NK-92 treated with Interleukin-12 subunit alpha and Interleukin-12 subunit beta, amount 100 ng/mL, for 24 hours (cell line): ENCODE measurements at regions not wholly inside any gene's neighbourhood (a gene's known extent, or its start where the extent isn't known, plus 50 kb on each side); places are given as distances from the start of the nearest gene placed in this dataset.

ENCODE experiments used
- DNase-seq: peaks from one replicate; lab custom pipeline; 2025; lab: John Stamatoyannopoulos, UW

DNA sequence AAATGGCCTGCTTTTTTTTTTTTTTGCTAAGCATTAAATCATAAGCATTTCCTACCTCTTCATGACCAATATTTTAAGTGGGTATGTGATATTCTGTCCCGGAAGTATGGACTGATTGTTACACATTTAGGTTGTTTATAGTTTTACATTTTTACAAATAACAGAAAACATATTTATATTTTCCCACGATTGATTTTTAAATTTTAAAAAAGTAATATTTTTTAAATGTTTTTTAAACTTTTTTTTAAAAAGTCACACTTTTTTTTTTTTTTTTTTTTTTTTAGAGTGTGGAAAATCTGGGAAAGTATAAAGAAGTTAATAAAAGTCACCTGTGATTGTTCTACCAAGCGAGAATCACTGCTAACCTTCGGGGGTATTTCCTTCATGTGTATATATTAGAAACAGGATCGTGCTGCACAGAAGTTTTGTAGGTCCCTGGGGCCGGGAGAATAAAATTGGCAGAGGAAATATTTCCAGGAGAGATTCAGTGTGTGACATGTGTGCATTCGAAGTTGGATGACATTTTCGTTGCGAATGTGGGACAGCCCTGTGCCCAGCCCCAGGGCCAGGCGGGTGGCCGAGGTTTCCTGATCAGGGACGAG lies 173.1 kb downstream of the CDC5L start:
- no peak for DNase-seq

GRCh38 chr6:44561060-44561623 lies 173.6 kb downstream of the CDC5L start:
- no peak for DNase-seq

DNA sequence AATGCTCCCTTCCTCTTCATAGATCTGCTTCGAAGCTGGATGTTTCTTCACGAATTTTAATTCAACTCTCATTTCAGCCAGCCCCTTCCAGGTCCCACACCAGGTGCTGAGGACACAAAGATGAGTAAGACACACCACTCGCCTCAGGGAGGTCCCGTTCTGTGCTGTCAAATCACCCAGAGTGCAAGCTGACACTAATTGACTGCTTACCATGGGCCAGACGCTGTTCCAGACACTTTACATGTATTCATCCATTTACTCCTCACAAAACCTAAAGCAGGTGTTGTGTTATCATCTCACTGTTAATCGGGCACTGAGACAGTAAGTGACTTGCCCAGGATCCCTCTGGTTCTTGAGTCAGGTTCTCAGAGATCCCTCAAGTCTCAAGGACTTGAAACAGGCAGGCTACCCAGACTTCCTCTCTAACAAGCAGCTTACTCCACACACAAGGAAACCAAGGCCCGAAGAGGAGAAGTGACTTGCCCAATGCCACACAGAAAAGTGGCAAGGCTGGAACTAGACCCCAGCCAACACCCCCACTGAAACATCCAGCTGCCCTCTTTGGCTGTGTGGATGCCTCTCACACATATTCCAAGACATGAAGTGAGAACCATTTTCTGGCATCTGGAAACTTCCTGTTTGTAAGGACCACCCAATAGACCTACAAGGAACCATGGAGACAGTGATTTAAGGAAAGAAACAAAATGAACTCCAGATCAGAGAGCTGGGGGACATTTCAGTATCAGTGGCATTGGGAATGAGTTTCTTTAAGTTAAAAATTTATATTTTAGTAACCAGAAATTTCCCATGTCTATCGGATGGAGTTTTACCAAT lies 174.5 kb downstream of the CDC5L start:
- DNase-seq, result no peak

- DNase-seq, result no peak
These were observed 175.9 kb downstream of the CDC5L start for GRCh38 chr6:44563397-44563796.

DNA sequence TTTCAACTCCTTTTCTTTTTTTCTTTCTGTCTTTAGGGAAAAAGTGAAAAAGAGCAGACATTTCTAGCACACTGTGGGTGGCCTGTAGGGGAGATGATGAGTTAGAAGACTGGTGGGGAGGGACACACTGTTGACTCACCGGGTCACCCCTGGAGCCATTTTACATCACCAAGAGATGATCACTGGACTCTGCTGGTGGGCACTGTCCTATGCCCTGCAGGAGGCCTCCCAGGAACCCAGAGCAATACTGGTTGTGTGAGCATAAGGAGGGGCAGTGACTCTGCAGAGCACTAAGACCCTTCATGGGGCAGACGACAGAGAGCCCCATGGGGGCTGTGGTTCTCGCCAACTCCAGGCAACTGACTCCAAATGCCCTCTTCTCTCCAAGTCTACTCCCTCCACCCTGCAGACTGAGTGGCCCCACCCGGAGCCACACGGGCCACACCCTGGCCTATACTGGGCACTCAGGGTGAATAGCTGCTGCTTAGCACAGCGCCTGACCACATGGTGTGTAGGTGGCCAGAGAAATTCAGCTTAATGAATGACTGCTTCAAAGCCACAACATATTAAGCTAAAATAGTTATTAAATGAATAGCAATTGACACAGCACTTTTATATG lies 177.5 kb downstream of the CDC5L start:
- DNase-seq, result no peak

- no peak for DNase-seq
These were observed 179.9 kb downstream of the CDC5L start for GRCh38 chr6:44567406-44567805.

GRCh38 chr6:44569131-44569530 lies 181.6 kb downstream of the CDC5L start:
- DNase-seq, result no peak

GRCh38 chr6:44569931-44570385 lies 182.5 kb downstream of the CDC5L start:
- DNase-seq, result no peak

DNA sequence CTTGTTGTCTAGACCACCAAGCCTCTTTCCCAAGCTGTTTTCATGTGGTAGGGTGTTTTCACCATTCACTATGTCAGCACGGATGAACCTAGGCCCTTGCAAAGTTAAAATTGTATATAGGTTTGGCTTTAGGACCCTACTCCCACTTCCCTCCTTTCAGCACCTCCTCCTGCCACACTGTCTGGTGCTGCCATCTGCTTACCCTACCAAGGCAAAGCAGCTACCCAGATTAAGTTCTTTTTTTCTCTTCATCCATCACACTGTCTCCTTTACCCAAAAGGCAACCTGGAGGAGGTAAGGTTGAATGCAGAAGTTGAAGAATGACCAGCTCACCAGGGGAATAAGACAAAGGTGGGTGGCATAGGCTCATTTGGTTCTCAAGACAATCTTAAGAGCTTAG lies 184.0 kb downstream of the CDC5L start:
- DNase-seq, result no peak

DNA sequence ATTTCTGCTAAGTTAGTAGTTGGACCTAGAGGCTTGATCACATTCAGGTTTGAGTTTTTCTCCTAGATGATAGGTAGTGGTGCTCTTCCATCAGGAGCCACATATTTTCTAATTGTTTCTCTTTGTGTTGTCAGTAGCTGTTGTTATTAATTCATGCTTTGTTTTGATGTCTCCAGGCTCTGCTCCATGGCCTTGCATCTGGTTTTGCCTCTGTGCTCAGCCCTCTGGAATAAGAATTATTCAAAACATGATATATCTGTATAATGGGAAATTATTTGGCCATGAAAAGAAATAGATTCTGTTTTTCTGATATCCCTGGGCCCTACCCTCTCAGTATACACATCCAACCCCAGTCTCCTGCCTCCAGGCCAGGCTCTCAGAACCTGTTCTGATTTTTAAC lies 184.8 kb downstream of the CDC5L start:
- DNase-seq, result no peak

DNA sequence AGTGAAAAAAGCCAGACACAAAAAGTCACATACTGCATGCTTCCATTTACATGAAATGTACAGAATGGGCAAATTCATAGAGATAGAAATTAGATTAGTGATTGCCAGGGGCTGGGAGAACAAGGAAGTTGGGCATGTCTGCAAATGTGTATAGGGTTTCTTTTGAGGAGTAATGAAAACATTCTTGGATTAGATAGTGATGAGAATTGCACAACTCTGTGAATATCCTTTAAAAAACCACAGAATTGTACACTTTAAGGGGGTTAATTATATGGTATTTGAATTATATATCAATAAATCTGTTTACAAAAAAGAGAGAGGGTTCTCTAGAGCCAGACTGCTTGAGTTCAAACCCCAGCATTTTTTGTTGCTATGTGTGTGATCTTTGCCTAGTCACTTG lies 188.1 kb downstream of the CDC5L start:
- no peak for DNase-seq

GRCh38 chr6:44576132-44576631 lies 188.7 kb downstream of the CDC5L start:
- no peak for DNase-seq

DNA sequence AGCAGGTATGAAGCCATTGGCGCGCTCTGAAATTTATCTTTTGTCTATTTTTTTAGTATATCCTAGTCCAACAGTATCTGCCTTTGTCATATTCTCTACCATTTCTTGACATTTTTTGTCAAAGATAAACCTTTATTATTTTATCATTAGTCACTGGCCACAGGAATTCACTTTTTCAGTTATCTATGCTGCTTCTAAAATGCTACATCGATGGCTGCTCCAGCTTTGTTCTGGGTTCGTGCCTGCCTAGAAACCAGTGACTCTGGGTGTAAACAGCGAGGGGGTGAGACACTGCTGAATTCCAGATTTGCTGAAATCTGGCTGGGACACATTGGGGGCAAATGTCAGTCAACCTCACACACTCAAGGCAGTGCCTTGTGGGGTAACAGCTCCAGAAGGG lies 193.4 kb downstream of the CDC5L start:
- DNase-seq, result no peak

DNA sequence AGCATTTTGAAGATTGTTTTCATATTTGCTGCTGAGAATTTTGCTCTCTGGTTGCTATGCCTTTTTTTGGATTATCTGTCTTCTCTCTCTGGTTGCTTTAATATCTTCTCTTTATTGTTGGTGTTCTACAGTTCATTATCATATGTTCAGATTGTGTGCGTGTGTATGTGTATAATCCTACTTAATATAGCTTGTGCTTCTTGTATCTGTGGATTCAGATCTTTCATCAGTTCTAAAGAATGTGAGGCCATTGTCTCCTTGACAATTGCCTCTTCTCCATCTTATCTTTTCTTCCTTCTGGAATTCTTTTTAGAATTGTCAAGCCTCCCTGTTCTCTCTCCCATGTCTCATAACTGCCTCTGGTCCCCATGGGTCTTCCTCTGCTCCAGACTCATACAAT lies 195.4 kb downstream of the CDC5L start:
- no peak for DNase-seq

GRCh38 chr6:44590471-44590870 lies 203.0 kb downstream of the CDC5L start:
- no peak for DNase-seq

DNA sequence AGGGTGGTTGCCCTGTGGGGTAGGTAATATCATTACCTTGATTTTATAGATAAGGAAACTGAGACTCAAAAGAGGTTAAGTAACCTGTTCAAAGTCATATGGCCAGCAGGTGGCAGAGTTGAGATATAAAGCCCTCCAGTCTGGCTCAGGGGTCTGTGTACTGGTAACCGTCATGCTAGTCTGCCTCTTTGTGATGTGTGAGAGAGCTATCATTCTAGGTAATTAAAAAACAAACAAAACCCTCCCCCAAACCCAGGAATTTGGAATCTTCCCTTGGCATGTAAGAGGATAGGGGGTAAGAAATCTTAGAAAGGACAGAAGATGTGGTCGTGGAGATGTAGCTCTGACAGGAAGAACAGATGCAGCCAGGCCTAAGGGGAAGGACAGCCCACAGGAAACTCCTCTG lies 206.0 kb downstream of the CDC5L start:
- DNase-seq, result peak; percentile 38

DNA sequence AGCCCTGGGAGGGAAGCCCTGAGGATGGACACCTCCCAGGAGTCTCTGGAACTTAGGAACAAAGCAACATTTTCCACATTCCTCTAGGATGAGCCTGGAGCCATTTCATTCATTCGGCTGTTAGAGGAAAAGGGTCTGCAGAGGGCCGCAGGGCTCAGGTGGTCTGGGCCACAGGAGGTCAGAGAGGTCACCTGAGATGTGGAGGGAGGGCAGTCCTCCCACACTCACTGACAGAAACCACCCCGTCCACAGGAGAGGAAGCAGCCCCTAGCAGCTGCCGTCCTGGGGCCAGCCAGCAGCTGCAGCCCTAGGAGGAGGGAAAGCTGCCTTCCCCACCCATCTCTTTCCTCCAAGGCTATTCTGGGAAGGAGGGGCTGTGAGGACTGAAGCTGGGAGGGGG lies 207.0 kb downstream of the CDC5L start:
- DNase-seq, result no peak

GRCh38 chr6:44598679-44599078 lies 211.2 kb downstream of the CDC5L start:
- no peak for DNase-seq

DNA sequence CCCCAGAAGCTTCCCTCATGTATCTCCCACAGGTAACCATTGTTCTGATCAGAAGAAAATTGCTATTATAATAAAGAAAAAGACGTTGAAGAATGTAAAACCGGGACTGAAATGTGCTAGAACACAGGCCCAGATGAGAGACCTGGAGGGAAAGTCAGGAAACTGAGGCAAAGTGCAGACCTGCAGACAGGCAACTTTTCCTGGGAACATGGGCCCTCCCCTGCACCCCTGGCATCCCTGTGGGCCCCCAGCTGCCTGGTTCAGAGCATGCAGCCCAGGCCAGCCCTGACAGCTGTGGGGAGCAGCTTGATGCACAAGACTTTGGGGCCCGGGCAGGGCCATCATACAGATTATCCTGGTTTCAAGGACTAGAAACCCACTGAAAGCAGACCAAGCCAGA lies 212.2 kb downstream of the CDC5L start:
- DNase-seq, result no peak

DNA sequence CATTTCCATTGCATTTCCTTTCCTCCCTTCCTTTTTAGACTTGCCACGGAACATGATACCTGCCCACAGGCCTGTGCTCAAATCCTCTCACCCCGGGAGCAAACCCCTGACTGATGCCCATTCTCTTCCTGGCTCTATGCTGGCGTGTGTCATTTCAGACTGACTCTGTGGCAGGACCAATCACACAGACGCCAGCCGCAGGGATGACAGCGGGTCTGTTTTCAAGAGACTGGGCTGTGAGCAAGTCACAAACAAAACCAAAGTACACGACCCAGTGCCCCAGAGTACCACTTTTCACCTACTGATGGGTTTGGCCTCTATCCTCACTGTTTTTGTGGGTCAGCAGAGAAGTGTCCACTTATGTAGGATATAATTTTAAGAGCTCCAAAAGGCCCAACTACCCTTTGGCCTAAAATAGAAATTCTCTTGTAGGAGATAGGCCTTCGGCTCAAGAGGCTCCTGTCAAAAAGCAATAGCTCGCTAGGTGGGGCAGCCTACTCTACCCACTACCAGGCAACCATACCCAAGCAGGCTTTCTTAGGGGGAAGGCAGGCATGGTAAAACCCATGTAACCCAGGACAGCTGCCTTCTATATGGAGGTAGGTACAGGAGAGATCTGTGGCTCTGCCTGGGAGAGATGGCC lies 215.7 kb downstream of the CDC5L start:
- no peak for DNase-seq

- DNase-seq, result no peak
These were observed 219.0 kb downstream of the CDC5L start for GRCh38 chr6:44606504-44606903.

DNA sequence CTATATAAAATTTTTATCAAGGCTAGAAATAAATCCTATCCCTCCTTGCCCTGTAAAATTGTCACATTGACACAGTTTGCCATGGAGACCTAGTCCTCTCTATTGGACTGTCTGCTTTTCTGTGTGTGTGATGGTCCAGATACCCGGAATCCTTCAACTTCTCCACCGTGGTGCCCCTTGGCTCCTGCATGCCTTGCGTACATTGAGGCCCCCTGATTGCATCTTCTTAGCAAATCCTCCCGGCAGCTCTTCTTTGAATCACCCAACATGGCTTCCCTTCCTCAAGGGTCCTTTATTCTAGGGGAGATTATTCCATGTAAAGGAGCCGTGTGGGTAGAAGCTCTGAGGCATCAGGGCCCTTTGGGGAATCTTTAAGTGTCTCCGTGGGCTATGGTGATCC lies 219.5 kb downstream of the CDC5L start:
- no peak for DNase-seq
